HK-2 (cell line): ENCODE measurements at regions not wholly inside any gene's neighbourhood (a gene's known extent, or its start where the extent isn't known, plus 50 kb on each side); places are given as distances from the start of the nearest gene placed in this dataset.

Experiments used
- DNase-seq: peaks from one replicate; pipeline ENCODE4 v3.0.0-alpha.2; 2018; ENCODE audit not compliant: unreplicated experiment

DNA sequence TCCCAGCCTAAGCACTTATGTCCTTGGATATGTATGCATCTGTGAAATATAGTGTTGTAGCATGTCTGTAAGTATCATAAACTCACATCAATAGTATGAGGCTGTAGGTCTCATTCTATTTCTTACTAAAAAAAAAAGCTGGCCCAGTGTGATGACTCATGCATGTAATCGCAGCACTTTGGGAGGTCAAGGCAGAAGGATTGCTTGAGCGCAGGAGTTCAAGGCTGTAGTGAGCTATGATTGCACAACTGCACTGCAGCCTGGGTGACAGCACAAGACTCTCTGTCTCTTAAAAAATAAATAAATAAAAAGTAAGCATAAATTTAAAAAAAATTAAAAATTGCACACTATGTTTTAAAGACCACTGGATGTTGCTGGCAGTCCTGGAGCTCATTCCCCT, 79.1 kb upstream of the SPATA13 start:
- DNase-seq, result no peak

GRCh38 chr13:24083141-24083540, 77.4 kb upstream of the SPATA13 start:
- no peak for DNase-seq

- DNase-seq, result no peak
Measured at GRCh38 chr13:24083722-24084421, 76.6 kb upstream of the SPATA13 start.

GRCh38 chr13:24085662-24086061, 74.9 kb upstream of the SPATA13 start:
- DNase-seq, result no peak

GRCh38 chr13:24086642-24087041, 73.9 kb upstream of the SPATA13 start:
- no peak for DNase-seq

DNA sequence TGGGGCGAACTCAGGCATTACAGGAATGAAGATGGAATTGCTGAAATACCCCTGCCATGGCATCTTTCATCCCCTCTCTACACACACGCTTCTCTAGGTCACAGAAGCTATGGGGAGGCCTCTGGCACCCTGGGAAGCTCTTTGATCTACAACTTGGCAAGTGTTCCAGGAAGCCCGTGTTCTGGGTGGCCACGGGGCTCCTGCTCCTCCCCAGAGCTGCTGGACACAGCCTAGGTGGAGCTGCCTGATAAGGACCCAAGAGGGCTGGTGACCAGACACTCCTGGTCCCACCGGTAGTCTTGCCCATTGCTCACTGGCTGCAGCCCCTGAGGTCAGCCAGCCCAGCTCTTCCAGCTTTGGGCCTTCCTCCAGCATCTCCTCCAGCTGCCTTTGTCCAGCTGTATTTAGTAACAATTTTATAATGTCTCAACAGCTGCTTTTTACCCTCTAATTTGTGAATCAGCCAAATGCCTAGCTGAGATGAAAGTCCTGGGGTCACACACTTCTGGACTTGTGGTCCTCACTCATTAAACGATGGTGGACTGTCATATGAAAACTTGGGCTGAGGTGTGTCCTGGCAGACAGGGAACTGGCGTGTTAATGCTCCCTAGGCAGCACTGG, 72.8 kb upstream of the SPATA13 start:
- DNase-seq, result no peak

- DNase-seq, result no peak
Measured at GRCh38 chr13:24090049-24090448, 70.5 kb upstream of the SPATA13 start.

- no peak for DNase-seq
Measured at GRCh38 chr13:24091080-24091479, 69.4 kb upstream of the SPATA13 start.

DNA sequence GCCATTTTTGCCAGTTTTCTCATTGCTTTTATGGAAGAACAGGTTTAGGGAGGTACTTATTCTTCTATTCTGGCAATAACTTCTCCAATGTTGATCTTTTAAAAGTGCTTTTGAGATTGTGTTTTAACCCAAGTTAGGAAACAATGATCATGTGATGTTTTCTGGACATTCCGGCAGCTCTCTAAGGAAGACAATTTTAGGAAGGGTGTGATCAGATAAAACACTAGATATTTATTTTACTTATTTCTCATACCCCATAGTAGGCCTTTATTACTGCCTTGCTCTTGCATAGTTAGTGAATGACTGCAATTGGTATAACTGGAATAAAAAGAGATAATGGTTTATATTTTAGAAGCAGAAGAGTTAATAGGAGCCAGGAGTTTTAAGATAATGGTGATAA, 68.4 kb upstream of the SPATA13 start:
- DNase-seq, result no peak

GRCh38 chr13:24093047-24093446, 67.5 kb upstream of the SPATA13 start:
- DNase-seq, result no peak

DNA sequence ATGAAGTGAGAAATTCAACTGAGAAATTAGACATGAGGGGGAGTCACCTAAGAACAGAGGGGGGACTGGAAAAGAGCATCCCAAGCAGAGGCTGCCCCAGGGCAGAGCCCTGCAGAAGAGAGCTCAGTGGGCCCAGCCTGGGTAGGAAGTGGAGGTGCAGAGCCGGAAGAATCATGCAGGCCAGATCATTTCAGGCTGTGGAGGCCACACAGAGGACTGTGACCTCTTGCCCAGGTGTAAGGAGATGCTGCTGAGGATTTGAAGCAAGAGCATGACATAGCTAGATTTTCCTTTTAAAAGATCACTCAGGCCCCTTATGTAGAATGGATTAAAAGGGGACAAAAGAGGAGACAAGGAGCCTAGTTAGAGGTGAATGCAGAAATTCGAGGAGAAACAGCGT, 63.9 kb upstream of the SPATA13 start:
- no peak for DNase-seq

- DNase-seq, result no peak
Measured at GRCh38 chr13:24097064-24097463, 63.5 kb upstream of the SPATA13 start.

DNA sequence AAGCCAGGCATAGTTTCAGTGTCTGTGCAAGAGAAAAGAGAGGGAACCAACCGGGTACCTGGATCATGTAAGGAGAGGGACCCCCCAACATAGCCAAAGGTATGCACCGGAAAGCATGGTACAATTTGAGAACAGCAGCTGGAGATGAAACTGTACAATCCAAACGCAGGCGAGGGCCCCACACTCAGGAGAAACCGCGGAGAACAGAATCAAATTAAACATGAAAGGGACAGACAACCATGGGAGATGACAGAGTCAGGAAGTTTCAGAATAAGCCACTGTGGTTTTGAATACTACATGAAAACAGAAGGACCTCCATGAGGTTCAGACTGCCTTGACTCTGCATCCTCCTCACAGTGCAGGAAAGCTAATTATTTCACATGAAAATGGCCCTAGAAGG, 62.9 kb upstream of the SPATA13 start:
- DNase-seq, result no peak

DNA sequence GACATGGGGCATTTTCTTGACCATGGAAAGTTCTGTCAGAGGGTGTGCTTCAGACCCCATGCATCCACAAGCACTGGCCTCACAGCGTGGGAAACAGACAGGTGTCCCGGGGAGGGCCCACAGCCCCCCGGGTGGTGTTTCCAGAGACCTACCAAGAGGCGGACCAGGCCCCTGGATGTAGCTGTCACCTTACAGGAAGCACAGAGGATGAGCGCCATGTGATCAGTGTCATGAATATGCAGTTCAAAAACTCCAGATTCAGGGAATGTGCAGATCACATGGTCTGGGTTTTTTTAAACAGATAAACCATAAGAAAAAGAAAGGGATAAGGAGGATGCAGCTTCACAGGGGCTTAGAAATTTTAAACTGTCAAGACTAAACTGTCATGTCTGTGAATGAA, 61.0 kb upstream of the SPATA13 start:
- DNase-seq, result no peak

GRCh38 chr13:24100188-24100587, 60.3 kb upstream of the SPATA13 start:
- DNase-seq, result no peak

DNA sequence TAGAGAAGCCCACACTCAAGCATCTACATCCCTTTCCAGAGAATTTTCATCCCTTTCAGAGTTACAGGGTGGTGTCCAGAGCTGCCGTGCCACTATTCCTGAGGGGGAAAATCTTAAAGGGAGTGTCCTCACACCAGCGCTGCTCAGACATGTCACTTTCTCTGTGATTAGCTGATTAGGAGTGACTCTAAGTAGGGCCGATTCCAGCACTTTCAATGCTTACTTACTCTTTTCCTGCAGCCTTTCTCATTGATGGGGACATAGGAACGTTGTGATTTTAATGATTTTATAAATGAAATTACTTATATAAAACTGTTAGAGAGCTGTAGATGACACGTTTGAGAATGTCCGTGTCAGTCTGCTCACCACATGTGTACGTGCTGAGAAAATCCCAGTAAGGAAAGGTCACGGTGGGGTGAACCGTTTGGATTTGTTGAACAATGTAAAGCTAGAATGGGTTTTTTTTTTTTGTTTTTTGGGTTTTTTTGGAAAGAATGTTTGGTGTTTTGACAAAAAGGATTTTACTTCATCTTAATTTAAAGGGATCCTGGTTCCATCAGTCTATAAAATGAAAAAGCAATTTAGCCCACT, 56.6 kb upstream of the SPATA13 start:
- DNase-seq, result no peak

GRCh38 chr13:24104723-24105122, 55.8 kb upstream of the SPATA13 start:
- no peak for DNase-seq

DNA sequence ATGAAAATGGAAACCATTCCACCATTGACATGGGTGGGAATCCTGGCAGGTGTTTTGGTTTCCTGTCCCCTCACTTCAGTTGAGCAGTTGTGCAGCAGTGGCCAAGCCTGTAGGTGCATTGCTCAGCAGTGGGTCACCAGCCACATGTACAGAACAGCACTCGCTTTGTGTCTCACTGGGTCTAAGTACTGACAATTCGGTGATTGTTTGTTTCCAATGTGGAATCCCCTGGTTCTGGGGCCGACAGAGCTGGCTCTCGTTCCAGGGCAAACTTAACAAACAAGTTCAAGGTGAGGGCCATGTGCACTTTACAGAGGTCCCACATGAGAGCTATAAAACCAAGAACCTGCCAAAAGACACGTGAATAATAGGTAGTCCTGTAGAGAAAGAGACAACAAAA, 54.1 kb upstream of the SPATA13 start:
- no peak for DNase-seq

- DNase-seq, result no peak
Measured at GRCh38 chr13:24107955-24108614, 52.4 kb upstream of the SPATA13 start.

DNA sequence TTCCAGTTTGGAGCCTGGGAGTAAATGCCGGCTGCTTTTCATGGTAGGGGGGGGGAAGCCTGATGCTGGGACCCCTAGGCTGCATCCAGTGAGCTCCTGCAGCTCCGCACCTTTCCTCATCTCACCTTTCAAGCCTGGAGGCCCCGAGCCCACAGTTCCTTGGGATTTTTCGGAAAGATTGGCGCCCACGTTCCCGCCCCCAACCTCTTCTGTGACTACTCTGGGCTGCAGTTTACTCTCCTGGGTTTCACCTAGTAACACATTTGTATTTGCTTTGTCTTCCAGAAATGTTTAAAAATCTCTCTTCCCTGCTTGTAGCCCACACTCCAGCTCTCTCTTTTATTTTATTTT, 51.9 kb upstream of the SPATA13 start:
- no peak for DNase-seq

DNA sequence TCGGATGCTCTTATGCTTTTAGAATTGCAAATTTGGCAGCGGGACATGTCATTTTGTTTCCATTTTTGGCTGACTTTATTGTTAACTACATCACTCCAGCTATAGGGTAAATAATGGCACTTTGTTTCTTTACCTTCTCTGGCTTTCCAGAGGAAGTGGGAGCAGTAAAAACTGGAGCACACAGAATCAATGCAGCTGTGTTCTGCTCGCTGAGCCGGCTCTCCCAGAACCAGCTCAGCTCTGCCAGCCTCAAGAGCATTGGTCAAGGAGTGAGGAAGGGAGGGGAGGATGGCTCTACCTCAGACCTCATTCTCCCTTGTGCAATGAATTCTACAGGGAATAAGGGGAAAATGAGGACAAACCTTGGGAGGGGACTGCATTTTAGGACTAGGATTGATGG, 50.5 kb upstream of the SPATA13 start:
- no peak for DNase-seq
